ENCODE measurements at regions not wholly inside any gene's neighbourhood (a gene's known extent, or its start where the extent isn't known, plus 50 kb on each side); places are given as distances from the start of the nearest gene placed in this dataset.

GRCh38 chr2:36271266-36271665 is 84.3 kb upstream of the CRIM1 start:
- H3K27me3 ChIP-seq (ENCODE audit: control insufficient read depth, insufficient read depth): peaks cover 2% of the 10 kb centered on the region
- no peaks in the 10 kb centered on the region for H3K4me1 ChIP-seq (ENCODE audit: control insufficient read depth, insufficient read depth, low read length)
- no peak overlapping the region for H3K27ac ChIP-seq (ENCODE audit: low read length)
- no peak for DNase-seq
- intact Hi-C loops (cut with DNase I): no loop called here
- 61% methylated on average over 1 of the region's 1 CpG for WGBS
- H3K9me3 ChIP-seq (ENCODE audit: control insufficient read depth, low read length): no peaks in the 10 kb centered on the region
- ATAC-seq: no peak
- no peak overlapping the region for H3K4me3 ChIP-seq (ENCODE audit: low read length)

GRCh38 chr2:36270758-36271157 is 84.8 kb upstream of the CRIM1 start:
- Histone ChIP-seq H3K27me3 (ENCODE audit: control insufficient read depth, insufficient read depth) (peaks cover 2% of the 10 kb centered on the region), H3K4me3 (ENCODE audit: low read length) (no peak overlapping the region), H3K9me3 (ENCODE audit: control insufficient read depth, low read length) (no peaks in the 10 kb centered on the region), H3K4me1 (ENCODE audit: control insufficient read depth, insufficient read depth, low read length) (no peaks in the 10 kb centered on the region), H3K27ac (ENCODE audit: low read length) (no peak overlapping the region)
- no peak for DNase-seq
- no peak for ATAC-seq
- 52% methylated on average over 5 of the region's 5 CpGs for WGBS
- intact Hi-C loops (cut with DNase I): no loop called here

GRCh38 chr2:36267194-36267593 is 88.4 kb upstream of the CRIM1 start:
- peaks cover 2% of the 10 kb centered on the region for H3K27me3 ChIP-seq (ENCODE audit: control insufficient read depth, insufficient read depth)
- 96% methylated on average over 1 of the region's 1 CpG for WGBS
- no peak overlapping the region for H3K27ac ChIP-seq (ENCODE audit: low read length)
- no peaks in the 10 kb centered on the region for H3K9me3 ChIP-seq (ENCODE audit: control insufficient read depth, low read length)
- no peak for ATAC-seq
- intact Hi-C loops (cut with DNase I): no loop called here
- no peak for DNase-seq
- H3K4me3 ChIP-seq (ENCODE audit: low read length): no peak overlapping the region
- no peaks in the 10 kb centered on the region for H3K4me1 ChIP-seq (ENCODE audit: control insufficient read depth, insufficient read depth, low read length)

- Histone ChIP-seq H3K4me1 (ENCODE audit: control insufficient read depth, insufficient read depth, low read length) (no peaks in the 10 kb centered on the region), H3K27me3 (ENCODE audit: control insufficient read depth, insufficient read depth) (peaks cover 2% of the 10 kb centered on the region), H3K9me3 (ENCODE audit: control insufficient read depth, low read length) (no peaks in the 10 kb centered on the region), H3K4me3 (ENCODE audit: low read length) (no peak overlapping the region), H3K27ac (ENCODE audit: low read length) (no peak overlapping the region)
- intact Hi-C loops (cut with DNase I): no loop called here
- DNase-seq (no peak), ATAC-seq (no peak)
- 87% methylated on average over 2 of the region's 2 CpGs for WGBS
These were observed 88.9 kb upstream of the CRIM1 start for GRCh38 chr2:36266536-36267121.

GRCh38 chr2:36262581-36262980 is 93.0 kb upstream of the CRIM1 start:
- Histone ChIP-seq H3K27ac (ENCODE audit: low read length) (no peak overlapping the region), H3K4me1 (ENCODE audit: control insufficient read depth, insufficient read depth, low read length) (no peaks in the 10 kb centered on the region), H3K27me3 (ENCODE audit: control insufficient read depth, insufficient read depth) (no peaks in the 10 kb centered on the region), H3K4me3 (ENCODE audit: low read length) (no peak overlapping the region), H3K9me3 (ENCODE audit: control insufficient read depth, low read length) (no peaks in the 10 kb centered on the region)
- ATAC-seq (no peak), DNase-seq (no peak)
- intact Hi-C loops (cut with DNase I): no loop called here
- WGBS: 68% methylated on average over 1 of the region's 1 CpG

- Histone ChIP-seq H3K4me3 (ENCODE audit: low read length) (no peak overlapping the region), H3K4me1 (ENCODE audit: control insufficient read depth, insufficient read depth, low read length) (no peaks in the 10 kb centered on the region), H3K27me3 (ENCODE audit: control insufficient read depth, insufficient read depth) (no peaks in the 10 kb centered on the region), H3K9me3 (ENCODE audit: control insufficient read depth, low read length) (no peaks in the 10 kb centered on the region), H3K27ac (ENCODE audit: low read length) (no peak overlapping the region)
- WGBS: 51% methylated on average over 3 of the region's 3 CpGs
- intact Hi-C loops (cut with DNase I): no loop called here
- DNase-seq: no peak
- ATAC-seq: no peak
These were observed 99.7 kb upstream of the CRIM1 start for GRCh38 chr2:36255863-36256262.

GRCh38 chr2:36253086-36253485 is 102.5 kb upstream of the CRIM1 start:
- intact Hi-C loops (cut with DNase I): no loop called here
- DNase-seq: no peak
- no peak for ATAC-seq
- Histone ChIP-seq H3K27me3 (ENCODE audit: control insufficient read depth, insufficient read depth) (no peaks in the 10 kb centered on the region), H3K9me3 (ENCODE audit: control insufficient read depth, low read length) (no peaks in the 10 kb centered on the region), H3K4me3 (ENCODE audit: low read length) (no peak overlapping the region), H3K4me1 (ENCODE audit: control insufficient read depth, insufficient read depth, low read length) (no peaks in the 10 kb centered on the region), H3K27ac (ENCODE audit: low read length) (no peak overlapping the region)
- WGBS: 79% methylated on average over 5 of the region's 5 CpGs

GRCh38 chr2:36246320-36246990 is 109.1 kb upstream of the CRIM1 start:
- DNase-seq (no peak), ATAC-seq (no peak)
- Histone ChIP-seq H3K9me3 (ENCODE audit: control insufficient read depth, low read length) (no peaks in the 10 kb centered on the region), H3K4me1 (ENCODE audit: control insufficient read depth, insufficient read depth, low read length) (no peaks in the 10 kb centered on the region), H3K27ac (ENCODE audit: low read length) (no peak overlapping the region), H3K27me3 (ENCODE audit: control insufficient read depth, insufficient read depth) (no peaks in the 10 kb centered on the region), H3K4me3 (ENCODE audit: low read length) (no peak overlapping the region)
- WGBS: 50% methylated on average over 2 of the region's 2 CpGs
- intact Hi-C loops (cut with DNase I): no loop called here

- intact Hi-C loops (cut with DNase I): no loop called here
- WGBS: 48% methylated on average over 2 of the region's 2 CpGs
- no peaks in the 10 kb centered on the region for H3K4me1 ChIP-seq (ENCODE audit: control insufficient read depth, insufficient read depth, low read length)
These were observed 109.9 kb upstream of the CRIM1 start for GRCh38 chr2:36245651-36246050.

GRCh38 chr2:36238106-36238505 is 117.5 kb upstream of the CRIM1 start:
- 62% methylated on average over 6 of the region's 6 CpGs for WGBS
- Histone ChIP-seq H3K27me3 (ENCODE audit: control insufficient read depth, insufficient read depth) (no peaks in the 10 kb centered on the region), H3K4me3 (ENCODE audit: low read length) (no peak overlapping the region), H3K27ac (ENCODE audit: low read length) (no peak overlapping the region), H3K9me3 (ENCODE audit: control insufficient read depth, low read length) (no peaks in the 10 kb centered on the region), H3K4me1 (ENCODE audit: control insufficient read depth, insufficient read depth, low read length) (peaks cover 2% of the 10 kb centered on the region)
- ATAC-seq (no peak), DNase-seq (no peak)
- intact Hi-C loops (cut with DNase I): no loop called here

More at GRCh38 chr2:36245651-36246050, 109.9 kb upstream of the CRIM1 start:
- no peaks in the 10 kb centered on the region for H3K9me3 ChIP-seq (ENCODE audit: control insufficient read depth, low read length)
- no peak overlapping the region for H3K27ac ChIP-seq (ENCODE audit: low read length)
- no peaks in the 10 kb centered on the region for H3K27me3 ChIP-seq (ENCODE audit: control insufficient read depth, insufficient read depth)
- no peak for ATAC-seq
- no peak overlapping the region for H3K4me3 ChIP-seq (ENCODE audit: low read length)
- no peak for DNase-seq

GRCh38 chr2:36235882-36236281 is 119.7 kb upstream of the CRIM1 start:
- ATAC-seq: no peak
- Histone ChIP-seq H3K27ac (ENCODE audit: low read length) (no peak overlapping the region), H3K4me1 (ENCODE audit: control insufficient read depth, insufficient read depth, low read length) (peaks cover 2% of the 10 kb centered on the region), H3K9me3 (ENCODE audit: control insufficient read depth, low read length) (no peaks in the 10 kb centered on the region), H3K27me3 (ENCODE audit: control insufficient read depth, insufficient read depth) (no peaks in the 10 kb centered on the region), H3K4me3 (ENCODE audit: low read length) (no peak overlapping the region)
- intact Hi-C loops (cut with DNase I): no loop called here
- DNase-seq: no peak

- no peak overlapping the region for H3K4me3 ChIP-seq (ENCODE audit: low read length)
- ATAC-seq (no peak), DNase-seq (no peak)
- intact Hi-C loops (cut with DNase I): no loop called here
- WGBS: 73% methylated on average over 3 of the region's 3 CpGs
- no peak overlapping the region for H3K27ac ChIP-seq (ENCODE audit: low read length)
- H3K27me3 ChIP-seq (ENCODE audit: control insufficient read depth, insufficient read depth): no peaks in the 10 kb centered on the region
- peaks cover 2% of the 10 kb centered on the region for H3K4me1 ChIP-seq (ENCODE audit: control insufficient read depth, insufficient read depth, low read length)
- H3K9me3 ChIP-seq (ENCODE audit: control insufficient read depth, low read length): no peaks in the 10 kb centered on the region
These were observed 120.2 kb upstream of the CRIM1 start for GRCh38 chr2:36235426-36235825.

All from right cardiac atrium (tissue), 5 donors.